ENCODE measurements at regions not wholly inside any gene's neighbourhood (a gene's known extent, or its start where the extent isn't known, plus 50 kb on each side); places are given as distances from the start of the nearest gene placed in this dataset.
"Not testable (repeated sequence)": the region's sequence is repeated elsewhere in the genome, so short reads cannot be mapped to it uniquely, and the experiment has no call there.

- DNase-seq (ENCODE audit: extremely low spot score in 2 of 2), result no peak
- Histone ChIP-seq H3K4me1 (no peaks in the 10 kb centered on the region), H3K27ac (no peak overlapping the region), H3K36me3 (no peaks in the 10 kb centered on the region), H3K9me3 (no peaks in the 10 kb centered on the region), H3K27me3 (no peaks in the 10 kb centered on the region), H3K4me3 (no peak overlapping the region)
- intact Hi-C loops (cut with DNase I), result no loop called here
- TF ChIP-seq CTCF (IDR thresholded peaks at IDR 0.05) (no peak), POLR2A (IDR thresholded peaks at IDR 0.05) (no peak), POLR2AphosphoS5 (IDR thresholded peaks at IDR 0.05; ENCODE audit: insufficient read depth in 1 of 2, low read depth in 1 of 2) (no peak)
Measured at GRCh38 chr15:79728867-79729266, 167.9 kb downstream of the MTHFS start.

DNA sequence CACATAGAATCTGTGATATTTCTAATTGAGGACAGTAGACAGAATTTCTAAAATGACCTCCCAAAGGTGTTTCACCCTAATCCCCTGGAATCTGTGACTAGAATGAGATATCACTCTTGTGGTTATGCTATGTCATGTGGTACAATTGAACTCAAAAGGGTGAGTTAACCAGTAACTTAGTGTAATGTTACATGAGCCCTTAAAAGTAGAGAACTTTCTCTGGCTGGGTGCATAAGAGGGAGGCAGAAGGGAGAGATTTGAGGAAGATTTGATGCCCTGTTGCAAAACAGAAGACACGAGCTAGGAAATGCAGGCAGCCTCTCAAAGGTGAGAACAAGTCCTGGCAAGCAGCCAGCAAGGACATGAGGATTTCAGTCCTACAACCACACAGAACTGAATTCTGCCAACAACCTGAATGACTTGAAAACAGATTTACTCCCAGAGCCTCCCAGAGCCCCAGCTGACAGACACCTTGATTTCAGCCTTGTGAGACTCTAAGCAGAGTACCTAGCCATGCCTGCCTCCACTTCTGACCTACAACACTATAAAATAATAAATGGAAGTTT, 160.3 kb downstream of the MTHFS start:
- TF ChIP-seq POLR2A (IDR thresholded peaks at IDR 0.05) (no peak), CTCF (IDR thresholded peaks at IDR 0.05) (no peak), POLR2AphosphoS5 (IDR thresholded peaks at IDR 0.05; ENCODE audit: insufficient read depth in 1 of 2, low read depth in 1 of 2) (no peak)
- H3K4me1 ChIP-seq, result no peaks in the 10 kb centered on the region
- no peaks in the 10 kb centered on the region for H3K9me3 ChIP-seq
- DNase-seq (ENCODE audit: extremely low spot score in 2 of 2), result no peak
- no peak overlapping the region for H3K4me3 ChIP-seq
- H3K27me3 ChIP-seq, result no peaks in the 10 kb centered on the region
- intact Hi-C loops (cut with DNase I), result no loop called here
- H3K27ac ChIP-seq, result no peak overlapping the region
- H3K36me3 ChIP-seq, result no peaks in the 10 kb centered on the region

- Histone ChIP-seq H3K4me3 (no peak overlapping the region), H3K9me3 (no peaks in the 10 kb centered on the region), H3K4me1 (no peaks in the 10 kb centered on the region), H3K27ac (no peak overlapping the region), H3K36me3 (no peaks in the 10 kb centered on the region), H3K27me3 (no peaks in the 10 kb centered on the region)
- TF ChIP-seq CTCF (IDR thresholded peaks at IDR 0.05) (no peak), POLR2AphosphoS5 (IDR thresholded peaks at IDR 0.05; ENCODE audit: insufficient read depth in 1 of 2, low read depth in 1 of 2) (no peak), POLR2A (IDR thresholded peaks at IDR 0.05) (no peak)
- intact Hi-C loops (cut with DNase I), result no loop called here
- no peak for DNase-seq (ENCODE audit: extremely low spot score in 2 of 2)
Measured at GRCh38 chr15:79738143-79738542, 158.7 kb downstream of the MTHFS start.

GRCh38 chr15:79740561-79740960, 156.3 kb downstream of the MTHFS start:
- Histone ChIP-seq H3K36me3 (no peaks in the 10 kb centered on the region), H3K4me1 (no peaks in the 10 kb centered on the region), H3K4me3 (no peak overlapping the region), H3K27me3 (no peaks in the 10 kb centered on the region), H3K9me3 (no peaks in the 10 kb centered on the region), H3K27ac (no peak overlapping the region)
- DNase-seq (ENCODE audit: extremely low spot score in 2 of 2), result no peak
- intact Hi-C loops (cut with DNase I), result no loop called here
- no peak for TF ChIP-seq CTCF (IDR thresholded peaks at IDR 0.05)
- no peak for TF ChIP-seq POLR2AphosphoS5 (IDR thresholded peaks at IDR 0.05; ENCODE audit: insufficient read depth in 1 of 2, low read depth in 1 of 2)
- no peak for TF ChIP-seq POLR2A (IDR thresholded peaks at IDR 0.05)

DNA sequence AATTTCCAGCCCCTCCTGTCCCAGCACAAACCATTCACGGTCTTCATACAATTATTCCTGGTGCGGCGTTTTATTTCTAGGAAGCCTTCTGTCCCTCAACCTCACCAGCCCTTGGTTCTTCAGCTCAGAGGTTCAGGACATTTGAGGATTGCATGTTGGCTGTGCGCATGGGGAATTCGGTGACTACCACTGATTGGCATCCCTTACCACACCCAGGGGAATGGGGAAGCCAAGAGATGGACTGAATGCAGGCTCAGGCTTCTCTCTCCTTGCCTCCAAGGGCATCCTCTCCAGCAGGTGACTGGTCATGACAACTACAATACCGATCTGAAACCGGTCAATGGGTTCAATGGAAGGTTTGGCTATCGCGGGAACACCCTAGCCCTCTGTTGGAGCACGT, 153.8 kb downstream of the MTHFS start:
- DNase-seq (ENCODE audit: extremely low spot score in 2 of 2), result no peak
- TF ChIP-seq CTCF (IDR thresholded peaks at IDR 0.05) (no peak), POLR2A (IDR thresholded peaks at IDR 0.05) (no peak), POLR2AphosphoS5 (IDR thresholded peaks at IDR 0.05; ENCODE audit: insufficient read depth in 1 of 2, low read depth in 1 of 2) (no peak)
- Histone ChIP-seq H3K36me3 (no peaks in the 10 kb centered on the region), H3K27me3 (no peaks in the 10 kb centered on the region), H3K4me3 (no peak overlapping the region), H3K4me1 (no peaks in the 10 kb centered on the region), H3K27ac (no peak overlapping the region), H3K9me3 (no peaks in the 10 kb centered on the region)
- intact Hi-C loops (cut with DNase I), result no loop called here

DNA sequence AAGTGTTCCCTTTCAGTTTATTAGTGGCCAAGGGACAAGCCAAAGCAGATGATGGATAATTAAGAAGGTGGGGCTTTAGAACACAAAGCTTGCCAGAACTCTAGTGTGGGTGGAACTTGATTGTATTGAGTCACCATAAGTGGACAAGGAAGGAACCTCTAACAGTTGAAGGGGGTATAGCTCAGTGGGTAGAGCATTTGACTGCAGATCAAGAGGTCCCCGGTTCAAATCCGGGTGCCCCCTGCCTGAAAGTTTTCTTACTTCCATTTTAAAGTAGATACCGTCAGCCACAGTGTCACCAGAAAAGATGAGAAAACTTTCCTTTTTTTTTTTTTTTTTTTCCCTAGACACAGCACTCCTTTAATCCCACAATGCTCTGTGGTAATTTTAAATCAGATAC, 152.3 kb downstream of the MTHFS start:
- H3K9me3 ChIP-seq; H3K36me3 ChIP-seq; H3K4me3 ChIP-seq; H3K4me1 ChIP-seq; H3K27ac ChIP-seq; H3K27me3 ChIP-seq; intact Hi-C loops (cut with DNase I); DNase-seq (ENCODE audit: extremely low spot score in 2 of 2): not testable (repeated sequence)
